ENCODE measurements at regions not wholly inside any gene's neighbourhood (a gene's known extent, or its start where the extent isn't known, plus 50 kb on each side); places are given as distances from the start of the nearest gene placed in this dataset.
A peak's percentile ranks its signal among the peaks of the same experiment; 100 is the strongest.
"Not testable (repeated sequence)": the region's sequence is repeated elsewhere in the genome, so short reads cannot be mapped to it uniquely, and the experiment has no call there.

DNA sequence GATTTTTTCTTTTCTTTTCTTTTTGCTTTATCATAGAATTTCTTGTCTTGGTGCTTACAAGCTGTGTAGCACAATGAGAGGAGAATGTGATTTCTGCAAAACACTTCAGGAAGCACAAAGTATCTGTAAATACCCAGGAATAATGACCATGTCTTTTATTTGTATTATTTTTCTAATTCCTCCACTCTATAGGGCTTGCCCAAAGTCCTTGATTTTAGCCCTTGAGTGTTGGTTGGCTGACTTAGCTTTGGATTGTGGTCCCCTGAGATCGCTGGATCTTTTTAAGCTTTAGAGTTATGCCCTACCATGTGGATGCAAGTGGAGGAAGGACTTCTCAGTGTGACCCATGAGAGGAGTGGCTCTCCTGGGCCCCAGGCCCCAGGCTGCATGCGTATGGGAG is 52.2 kb downstream of the HOXC4 start:
- H3K27ac ChIP-seq (ENCODE audit: insufficient read depth, low read length, poor library complexity, severe bottlenecking); H3K36me3 ChIP-seq (ENCODE audit: control insufficient read depth, insufficient read depth, low read length); H3K9me3 ChIP-seq (ENCODE audit: control insufficient read depth, low read length); H3K4me1 ChIP-seq (ENCODE audit: control insufficient read depth, insufficient read depth, low read length, poor library complexity, severe bottlenecking); DNase-seq; H3K4me3 ChIP-seq (ENCODE audit: insufficient read depth, low read depth, low read length, poor library complexity, severe bottlenecking); H3K27me3 ChIP-seq (replicated peaks; ENCODE audit: control insufficient read depth, insufficient read depth, low read length, poor library complexity, severe bottlenecking): not testable (repeated sequence)

DNA sequence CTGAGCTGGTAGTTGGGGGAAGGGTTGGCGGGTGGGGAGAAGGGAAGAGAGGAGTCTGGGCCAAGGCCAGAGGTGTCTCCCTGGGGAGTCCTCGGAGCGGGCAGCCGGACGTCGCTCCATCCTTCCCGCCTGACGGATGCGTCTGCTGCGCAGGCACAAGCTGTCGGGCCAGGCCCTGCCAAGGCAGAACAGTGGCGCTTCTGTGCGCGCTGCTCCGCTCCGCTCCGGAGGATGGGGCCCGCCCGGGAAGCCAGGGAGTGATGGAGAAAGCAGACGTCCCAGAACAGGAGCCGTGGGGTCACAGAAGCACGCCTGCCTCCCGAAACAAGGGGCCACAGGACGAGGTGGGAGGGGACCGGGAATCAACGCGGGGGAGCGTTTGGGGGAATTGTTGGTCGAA is 52.6 kb downstream of the HOXC4 start:
- H3K27ac ChIP-seq (ENCODE audit: insufficient read depth, low read length, poor library complexity, severe bottlenecking); H3K27me3 ChIP-seq (replicated peaks; ENCODE audit: control insufficient read depth, insufficient read depth, low read length, poor library complexity, severe bottlenecking); H3K4me3 ChIP-seq (ENCODE audit: insufficient read depth, low read depth, low read length, poor library complexity, severe bottlenecking); H3K36me3 ChIP-seq (ENCODE audit: control insufficient read depth, insufficient read depth, low read length); H3K4me1 ChIP-seq (ENCODE audit: control insufficient read depth, insufficient read depth, low read length, poor library complexity, severe bottlenecking); DNase-seq; H3K9me3 ChIP-seq (ENCODE audit: control insufficient read depth, low read length): not testable (repeated sequence)

DNA sequence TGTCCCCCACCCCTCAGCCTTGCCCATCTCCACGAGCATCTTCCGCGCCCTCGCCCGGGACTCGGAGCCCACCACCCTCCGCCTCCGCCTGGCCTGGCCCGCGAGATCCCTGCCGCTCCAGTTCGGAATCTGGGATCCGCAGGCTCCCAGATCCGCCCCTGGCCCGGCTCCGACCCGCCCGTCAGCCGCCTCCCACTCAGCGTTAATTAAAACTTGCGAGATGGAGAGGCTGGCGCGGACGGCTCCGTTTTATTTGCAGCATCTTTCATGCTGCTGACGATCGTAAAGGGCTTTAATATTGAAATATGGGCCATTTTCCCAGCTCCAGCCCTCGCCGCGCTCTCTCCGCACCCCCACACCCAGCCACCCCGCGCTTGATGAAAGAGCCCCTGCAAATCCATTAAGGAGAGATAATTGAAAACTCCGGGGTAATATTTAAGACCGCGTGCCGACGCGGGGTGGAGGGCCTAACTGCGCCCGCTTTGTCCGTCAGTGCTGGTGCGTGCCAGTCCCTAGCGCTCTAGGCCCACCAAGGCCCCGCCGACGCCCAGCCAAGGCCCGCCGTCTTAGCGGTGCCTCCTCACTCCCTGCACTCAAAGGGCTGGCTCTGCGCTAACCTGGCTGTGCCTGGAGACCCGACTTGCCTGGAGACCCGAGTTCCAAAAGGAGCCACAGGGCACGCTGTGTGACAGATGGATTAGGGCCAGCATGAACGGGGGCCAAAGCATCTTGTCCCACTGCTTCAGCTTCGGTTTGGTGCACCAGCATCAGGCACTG is 53.4 kb downstream of the HOXC4 start:
- H3K9me3 ChIP-seq (ENCODE audit: control insufficient read depth, low read length); H3K27me3 ChIP-seq (replicated peaks; ENCODE audit: control insufficient read depth, insufficient read depth, low read length, poor library complexity, severe bottlenecking); DNase-seq; H3K4me3 ChIP-seq (ENCODE audit: insufficient read depth, low read depth, low read length, poor library complexity, severe bottlenecking); H3K27ac ChIP-seq (ENCODE audit: insufficient read depth, low read length, poor library complexity, severe bottlenecking); H3K36me3 ChIP-seq (ENCODE audit: control insufficient read depth, insufficient read depth, low read length); H3K4me1 ChIP-seq (ENCODE audit: control insufficient read depth, insufficient read depth, low read length, poor library complexity, severe bottlenecking): not testable (repeated sequence)

DNA sequence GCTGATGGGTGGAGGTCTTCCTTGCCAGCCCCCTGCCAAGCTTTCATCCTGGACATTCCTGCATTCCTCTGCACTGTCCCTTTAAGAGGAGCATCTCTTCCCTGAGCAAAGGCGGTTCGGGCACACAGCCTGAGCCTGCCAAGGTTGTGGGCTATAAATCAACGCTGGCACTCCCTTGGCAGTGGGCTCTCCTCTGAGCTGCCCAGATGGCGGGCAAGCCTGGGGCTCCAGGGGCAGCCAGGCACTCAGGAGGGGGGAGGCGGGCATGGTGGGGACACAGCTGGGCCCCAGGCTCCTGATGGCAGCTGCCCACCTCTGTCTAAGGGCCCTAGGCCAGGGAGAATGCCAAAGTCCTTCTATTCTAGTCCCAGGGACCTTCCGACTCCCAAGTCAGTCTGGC is 58.7 kb downstream of the HOXC4 start:
- H3K27me3 ChIP-seq (replicated peaks; ENCODE audit: control insufficient read depth, insufficient read depth, low read length, poor library complexity, severe bottlenecking); H3K4me3 ChIP-seq (ENCODE audit: insufficient read depth, low read depth, low read length, poor library complexity, severe bottlenecking); H3K4me1 ChIP-seq (ENCODE audit: control insufficient read depth, insufficient read depth, low read length, poor library complexity, severe bottlenecking): not testable (repeated sequence)

DNA sequence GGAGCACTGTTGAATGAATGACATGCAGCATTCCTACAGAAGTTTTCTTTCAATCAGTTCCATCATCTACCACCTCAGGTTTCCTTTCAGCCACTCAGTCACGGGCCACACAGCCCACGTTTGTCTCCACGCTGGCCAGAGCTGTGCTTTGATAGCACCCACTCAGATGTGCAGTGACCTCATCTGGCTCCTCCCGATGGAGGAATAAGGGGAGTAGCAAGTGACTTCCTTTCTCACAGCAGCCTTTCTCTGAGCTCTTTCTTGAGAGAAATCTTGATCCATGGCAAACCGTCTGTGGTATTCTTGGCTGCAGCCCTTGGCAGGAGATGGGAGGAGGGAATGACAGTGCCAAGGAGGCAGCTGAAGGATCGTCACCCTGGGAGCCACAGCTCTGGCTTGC is 62.4 kb downstream of the HOXC4 start:
- DNase-seq; H3K27me3 ChIP-seq (replicated peaks; ENCODE audit: control insufficient read depth, insufficient read depth, low read length, poor library complexity, severe bottlenecking); H3K4me1 ChIP-seq (ENCODE audit: control insufficient read depth, insufficient read depth, low read length, poor library complexity, severe bottlenecking): not testable (repeated sequence)

More for the DNA sequence above, 58.7 kb downstream of the HOXC4 start:
- not testable (repeated sequence) for H3K36me3 ChIP-seq (ENCODE audit: control insufficient read depth, insufficient read depth, low read length); DNase-seq; H3K27ac ChIP-seq (ENCODE audit: insufficient read depth, low read length, poor library complexity, severe bottlenecking); H3K9me3 ChIP-seq (ENCODE audit: control insufficient read depth, low read length)

DNA sequence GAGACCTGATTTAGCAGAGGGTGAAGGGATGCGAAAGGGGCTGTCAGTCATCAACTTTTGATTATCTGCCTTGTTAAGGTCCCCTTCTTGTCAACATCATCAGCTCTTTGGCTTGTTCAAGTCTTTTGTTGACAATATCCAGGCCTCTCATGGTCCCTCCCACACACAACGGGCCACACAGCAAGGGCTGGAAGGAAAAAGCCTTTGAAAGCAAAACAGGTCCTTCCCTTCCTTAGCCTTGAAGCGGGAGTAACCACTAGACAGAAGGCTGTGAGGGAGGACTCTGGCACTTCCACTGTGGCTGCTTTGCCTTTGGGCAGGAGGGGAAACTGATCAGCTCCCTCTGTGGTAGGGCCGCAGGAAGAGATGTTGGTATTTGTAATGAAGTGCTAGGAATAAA is 63.8 kb downstream of the HOXC4 start:
- not testable (repeated sequence) for DNase-seq; H3K9me3 ChIP-seq (ENCODE audit: control insufficient read depth, low read length); H3K27me3 ChIP-seq (replicated peaks; ENCODE audit: control insufficient read depth, insufficient read depth, low read length, poor library complexity, severe bottlenecking); H3K4me3 ChIP-seq (ENCODE audit: insufficient read depth, low read depth, low read length, poor library complexity, severe bottlenecking); H3K27ac ChIP-seq (ENCODE audit: insufficient read depth, low read length, poor library complexity, severe bottlenecking); H3K4me1 ChIP-seq (ENCODE audit: control insufficient read depth, insufficient read depth, low read length, poor library complexity, severe bottlenecking); H3K36me3 ChIP-seq (ENCODE audit: control insufficient read depth, insufficient read depth, low read length)

More for the DNA sequence above, 62.4 kb downstream of the HOXC4 start:
- not testable (repeated sequence) for H3K27ac ChIP-seq (ENCODE audit: insufficient read depth, low read length, poor library complexity, severe bottlenecking); H3K9me3 ChIP-seq (ENCODE audit: control insufficient read depth, low read length); H3K4me3 ChIP-seq (ENCODE audit: insufficient read depth, low read depth, low read length, poor library complexity, severe bottlenecking); H3K36me3 ChIP-seq (ENCODE audit: control insufficient read depth, insufficient read depth, low read length)

DNA sequence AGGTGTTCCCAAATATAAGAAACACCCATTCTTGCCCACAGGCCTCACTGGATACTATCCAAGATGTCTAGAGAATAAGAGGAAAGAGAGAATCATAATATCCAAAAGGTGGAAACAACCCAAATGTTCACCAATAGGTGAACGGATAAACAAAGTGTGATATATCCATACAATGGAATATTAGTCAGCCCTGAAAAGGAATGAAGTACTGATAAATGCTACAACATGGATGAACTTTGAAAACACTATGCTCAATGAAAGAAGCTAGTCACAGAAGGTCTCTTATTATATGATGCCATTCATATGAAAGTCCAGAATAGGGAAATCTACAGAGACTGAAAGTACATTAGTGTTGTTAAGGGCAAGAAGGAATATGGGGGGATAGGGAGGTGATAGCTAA is 65.4 kb downstream of the HOXC4 start:
- H3K9me3 ChIP-seq (ENCODE audit: control insufficient read depth, low read length); DNase-seq; H3K4me3 ChIP-seq (ENCODE audit: insufficient read depth, low read depth, low read length, poor library complexity, severe bottlenecking); H3K36me3 ChIP-seq (ENCODE audit: control insufficient read depth, insufficient read depth, low read length); H3K27me3 ChIP-seq (replicated peaks; ENCODE audit: control insufficient read depth, insufficient read depth, low read length, poor library complexity, severe bottlenecking); H3K4me1 ChIP-seq (ENCODE audit: control insufficient read depth, insufficient read depth, low read length, poor library complexity, severe bottlenecking); H3K27ac ChIP-seq (ENCODE audit: insufficient read depth, low read length, poor library complexity, severe bottlenecking): not testable (repeated sequence)

DNA sequence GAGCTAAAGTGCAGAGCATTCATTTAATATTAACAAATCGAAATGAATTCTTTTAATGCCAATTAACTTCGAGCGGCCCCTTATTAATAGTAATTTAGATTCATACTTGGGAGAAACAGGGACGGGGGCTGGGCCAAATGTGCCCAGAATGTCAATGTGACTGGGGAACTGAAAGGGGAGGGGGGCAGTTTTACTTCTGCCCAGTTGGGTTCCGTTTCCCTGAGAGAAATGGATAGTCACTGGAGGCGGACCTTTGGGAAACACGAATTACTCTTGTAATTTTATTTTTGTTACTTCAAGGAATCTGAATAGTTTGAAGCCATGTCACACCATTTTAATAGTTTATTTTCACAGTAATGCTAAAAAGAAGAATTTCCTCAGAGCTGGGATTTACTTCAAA is 64.8 kb downstream of the SMUG1 start:
- peaks cover 10% of the 10 kb centered on the region for H3K4me1 ChIP-seq (ENCODE audit: control insufficient read depth, insufficient read depth, low read length, poor library complexity, severe bottlenecking)
- peaks cover 28% of the 10 kb centered on the region for H3K27me3 ChIP-seq (replicated peaks; ENCODE audit: control insufficient read depth, insufficient read depth, low read length, poor library complexity, severe bottlenecking)
- H3K4me3 ChIP-seq (ENCODE audit: insufficient read depth, low read depth, low read length, poor library complexity, severe bottlenecking); H3K9me3 ChIP-seq (ENCODE audit: control insufficient read depth, low read length); H3K27ac ChIP-seq (ENCODE audit: insufficient read depth, low read length, poor library complexity, severe bottlenecking); DNase-seq; H3K36me3 ChIP-seq (ENCODE audit: control insufficient read depth, insufficient read depth, low read length): not testable (repeated sequence)

DNA sequence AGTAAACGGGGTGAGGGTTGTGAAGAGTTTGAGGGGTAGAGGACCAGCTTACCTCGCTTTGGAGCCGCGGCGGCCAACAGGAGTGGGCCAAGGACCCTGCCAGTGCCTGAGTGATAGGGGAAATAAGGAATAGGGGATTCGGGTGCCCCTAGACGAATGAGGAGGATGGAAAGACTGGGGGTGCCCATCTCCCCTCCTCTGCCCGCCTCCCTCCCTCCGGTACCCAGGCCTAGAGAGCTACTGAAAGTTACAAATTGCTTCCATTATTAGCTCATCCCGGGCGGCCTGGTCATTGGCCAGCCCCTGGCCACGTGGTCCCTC is 63.1 kb downstream of the SMUG1 start:
- peaks cover 10% of the 10 kb centered on the region for H3K4me1 ChIP-seq (ENCODE audit: control insufficient read depth, insufficient read depth, low read length, poor library complexity, severe bottlenecking)
- H3K9me3 ChIP-seq (ENCODE audit: control insufficient read depth, low read length); DNase-seq; H3K36me3 ChIP-seq (ENCODE audit: control insufficient read depth, insufficient read depth, low read length); H3K27ac ChIP-seq (ENCODE audit: insufficient read depth, low read length, poor library complexity, severe bottlenecking); H3K4me3 ChIP-seq (ENCODE audit: insufficient read depth, low read depth, low read length, poor library complexity, severe bottlenecking): not testable (repeated sequence)
- H3K27me3 ChIP-seq (replicated peaks; ENCODE audit: control insufficient read depth, insufficient read depth, low read length, poor library complexity, severe bottlenecking): peaks cover 28% of the 10 kb centered on the region

DNA sequence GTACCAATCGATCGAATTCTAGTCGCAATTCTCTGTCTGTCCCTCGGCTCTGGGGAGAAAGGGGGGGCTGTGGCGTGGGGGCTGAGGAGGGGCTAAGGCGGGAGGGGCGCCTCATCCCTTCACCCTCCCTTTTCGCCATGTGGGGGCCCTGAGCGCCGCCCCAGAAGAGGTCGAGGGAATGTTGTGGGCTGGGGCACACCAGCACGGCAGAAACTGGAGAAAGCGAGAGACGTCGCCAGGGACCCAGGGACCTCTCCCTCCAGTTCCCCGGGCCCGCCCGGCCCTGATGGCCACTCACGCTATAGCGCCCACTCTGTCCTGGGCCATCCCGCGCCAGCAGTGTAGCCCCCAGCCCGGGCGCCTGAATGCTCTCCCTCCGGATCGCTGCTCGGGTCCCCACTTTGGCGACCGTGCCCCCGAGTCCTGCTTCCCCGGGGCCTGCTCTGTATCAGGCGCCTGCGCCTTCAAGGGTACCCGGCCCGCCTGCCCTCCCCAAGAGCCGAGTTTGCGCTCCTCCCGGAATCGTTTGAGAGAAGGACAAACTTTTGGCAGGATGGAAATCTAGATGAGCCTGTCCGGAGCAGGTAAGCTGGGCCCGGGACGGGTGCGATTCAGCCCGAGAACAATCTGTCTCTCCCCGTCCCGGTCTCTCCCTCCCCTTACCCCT is 62.6 kb downstream of the SMUG1 start:
- H3K4me1 ChIP-seq (ENCODE audit: control insufficient read depth, insufficient read depth, low read length, poor library complexity, severe bottlenecking): peaks cover 10% of the 10 kb centered on the region
- H3K27ac ChIP-seq (ENCODE audit: insufficient read depth, low read length, poor library complexity, severe bottlenecking): no peak overlapping the region
- H3K4me3 ChIP-seq (ENCODE audit: insufficient read depth, low read depth, low read length, poor library complexity, severe bottlenecking): peak overlapping the region; percentile 24
- H3K9me3 ChIP-seq (ENCODE audit: control insufficient read depth, low read length): no peaks in the 10 kb centered on the region
- H3K27me3 ChIP-seq (replicated peaks; ENCODE audit: control insufficient read depth, insufficient read depth, low read length, poor library complexity, severe bottlenecking): peaks cover 28% of the 10 kb centered on the region
- no peaks in the 10 kb centered on the region for H3K36me3 ChIP-seq (ENCODE audit: control insufficient read depth, insufficient read depth, low read length)
- DNase-seq: no peak

Measured in effector memory CD4-positive, alpha-beta T cell (primary cell).